SK-N-SH (cell line): ENCODE measurements at regions not wholly inside any gene's neighbourhood (a gene's known extent, or its start where the extent isn't known, plus 50 kb on each side); places are given as distances from the start of the nearest gene placed in this dataset.

Experiments used
- CTCF ChIA-PET: fragments of 300-600, 350-600 bp; formaldehyde crosslinking; extraction: SDS; loops from one replicate; lab custom pipeline; 2021; lab: Yijun Ruan, JAX
- POLR2A ChIA-PET: fragments of 350-600 bp; sonication (Branson Sonifier 250); formaldehyde crosslinking; extraction: SDS; loops from one replicate; lab custom pipeline; 2020; ENCODE audit warnings: antibody characterized with exemption, inconsistent platforms; lab: Yijun Ruan, JAX
- DNase-seq: peaks from one replicate; pipeline ENCODE4 v3.0.0; 2012
- H2AFZ ChIP-seq: fragments of 200-600 bp; sonication (generic); 2 replicates; pipeline ENCODE4 v1.8.1; 2016; ENCODE audit warnings: antibody characterized with exemption, mild to moderate bottlenecking, low read depth
- H3F3A ChIP-seq: fragments of 200-600 bp; sonication (generic); replicated peaks from 2 replicates; pipeline ENCODE3; 2016; ENCODE audit warnings: antibody characterized with exemption, mild to moderate bottlenecking; ENCODE audit not compliant: insufficient read depth
- H3K27ac ChIP-seq, 2 experiments: fragments of 200-500 bp in 1 of 2; fragments of 200-600 bp in 1 of 2; sonication (Bioruptor generic) in 1 of 2; sonication (generic), shearing (Covaris generic) in 1 of 2; 2 replicates each; pipeline versions ENCODE4 v1.5.1 to v1.6.1; 2014 to 2016; ENCODE audit warnings: low read depth in 2 of 2, inconsistent platforms in 1 of 2, low read length in 1 of 2, mild to moderate bottlenecking in 1 of 2, mixed read lengths in 1 of 2
- H3K27me3 ChIP-seq: fragments of 200-600 bp; sonication (generic), shearing (Covaris generic); 2 replicates; pipeline ENCODE4 v1.6.1; 2016; ENCODE audit warnings: mixed run types; ENCODE audit not compliant: insufficient read depth
- H3K36me3 ChIP-seq, 2 experiments: fragments of 200-500 bp in 1 of 2; fragments of 200-600 bp in 1 of 2; sonication (Bioruptor generic) in 1 of 2; sonication (generic) in 1 of 2; replicated peaks in 1 of 2; 2 replicates each; pipeline versions ENCODE3 to v1.5.1; 2014 to 2016; ENCODE audit warnings: low read length in 1 of 2, mild to moderate bottlenecking in 1 of 2; ENCODE audit not compliant: insufficient read depth in 2 of 2, control insufficient read depth in 1 of 2
- H3K4me1 ChIP-seq, 2 experiments: fragments of 200-500 bp in 1 of 2; fragments of 200-600 bp in 1 of 2; sonication (Bioruptor generic) in 1 of 2; sonication (generic), shearing (Covaris generic) in 1 of 2; 2 replicates each; pipeline versions ENCODE4 v1.5.1 to v1.6.1; 2014 to 2016; ENCODE audit warnings: low read depth in 1 of 2, low read length in 1 of 2, mixed run types in 1 of 2; ENCODE audit not compliant: insufficient read depth in 2 of 2, control insufficient read depth in 1 of 2
- H3K4me2 ChIP-seq: fragments of 200-600 bp; sonication (generic), shearing (Covaris generic); 2 replicates; pipeline ENCODE4 v1.6.1; 2017; ENCODE audit warnings: mixed run types
- H3K4me3 ChIP-seq, 2 experiments: fragments of 200-500 bp in 1 of 2; fragments of 200-600 bp in 1 of 2; sonication (Bioruptor generic) in 1 of 2; sonication (generic), shearing (Covaris generic) in 1 of 2; 2 replicates each; pipeline versions ENCODE4 v1.5.1 to v1.8.1; 2014 to 2016; ENCODE audit warnings: low read depth in 2 of 2, inconsistent platforms in 1 of 2, low read length in 1 of 2, mild to moderate bottlenecking in 1 of 2, mixed read lengths in 1 of 2, moderate library complexity in 1 of 2
- H3K79me2 ChIP-seq: fragments of 200-600 bp; sonication (generic); 2 replicates; pipeline ENCODE4 v1.8.1; 2017; ENCODE audit warnings: mild to moderate bottlenecking; ENCODE audit not compliant: insufficient read depth
- H3K9ac ChIP-seq: fragments of 200-600 bp; sonication (generic); 2 replicates; pipeline ENCODE4 v1.6.1; 2017; ENCODE audit warnings: mixed run types
- H3K9me2 ChIP-seq: fragments of 200-600 bp; sonication (generic); 2 replicates; pipeline ENCODE4 v1.6.1; 2017; ENCODE audit warnings: mixed run types
- H3K9me3 ChIP-seq: fragments of 200-600 bp; sonication (generic); 2 replicates; pipeline ENCODE4 v1.6.1; 2017; ENCODE audit warnings: mixed run types, mild to moderate bottlenecking, moderate library complexity
- H4K20me1 ChIP-seq: fragments of 200-600 bp; sonication (generic); 2 replicates; pipeline ENCODE4 v1.6.1; 2017; ENCODE audit warnings: mild to moderate bottlenecking, mixed run types; ENCODE audit not compliant: insufficient read depth
- CHD2 ChIP-seq: fragments of 150-350 bp; IDR thresholded peaks from 2 replicates; pipeline ENCODE4 v1.6.1; 2018; ENCODE audit warnings: low read length; ENCODE audit not compliant: partially characterized antibody
- CTCF ChIP-seq: fragments of 200-600 bp; sonication (generic); IDR thresholded peaks from 2 replicates; pipeline ENCODE4 v1.6.1; 2017; ENCODE audit warnings: antibody characterized with exemption, mild to moderate bottlenecking, moderate library complexity
- EP300 ChIP-seq, 2 experiments: IDR thresholded peaks; 2 replicates each; pipeline versions ENCODE4 v1.4.0 to v1.6.1; 2012; ENCODE audit warnings: borderline replicate concordance in 1 of 2, low read depth in 1 of 2, low read length in 1 of 2
- FOSL2 ChIP-seq: IDR thresholded peaks from 2 replicates; pipeline ENCODE4 v1.4.0; 2012; ENCODE audit warnings: low read depth, mild to moderate bottlenecking, moderate library complexity, borderline replicate concordance
- FOXM1 ChIP-seq: IDR thresholded peaks from 2 replicates; pipeline ENCODE4 v1.4.0; 2012; ENCODE audit warnings: low read depth, mild to moderate bottlenecking
- GABPA ChIP-seq: IDR thresholded peaks from 2 replicates; pipeline ENCODE4 v1.4.0; 2012; ENCODE audit warnings: low read depth, mild to moderate bottlenecking
- NFIC ChIP-seq: IDR thresholded peaks from 2 replicates; pipeline ENCODE4 v1.4.0; 2012; ENCODE audit warnings: borderline replicate concordance
- NRF1 ChIP-seq: IDR thresholded peaks from 2 replicates; pipeline ENCODE4 v1.6.1; 2012; ENCODE audit warnings: low read depth, mild to moderate bottlenecking, low read length
- RAD21 ChIP-seq: IDR thresholded peaks from 2 replicates; pipeline ENCODE4 v1.6.1; 2012; ENCODE audit warnings: mild to moderate bottlenecking, low read length
- REST ChIP-seq: IDR thresholded peaks from 2 replicates; pipeline ENCODE4 v1.6.1; 2012; ENCODE audit warnings: mild to moderate bottlenecking, low read depth, low read length, moderate library complexity
- RXRA ChIP-seq: IDR thresholded peaks from 2 replicates; pipeline ENCODE4 v1.4.0; 2012; ENCODE audit warnings: low read depth, mild to moderate bottlenecking, borderline replicate concordance
- SMC3 ChIP-seq: IDR thresholded peaks from 2 replicates; pipeline ENCODE4 v1.6.1; 2012; ENCODE audit warnings: low read depth, low read length, improper control_type of control experiment
- YY1 ChIP-seq: IDR thresholded peaks from 2 replicates; pipeline ENCODE4 v1.4.0; 2012; ENCODE audit warnings: low read depth, mild to moderate bottlenecking
- whole genome bisulfite sequencing: methylation state at CpG from one replicate; pipeline ENCODE4 v1.1.6; 2017; ENCODE audit warnings: low lambda C conversion rate; 5-methylcytosine and 5-hydroxymethylcytosine counted together
- TF ChIP-seq, protein P1 (sequence below): fragments of 150-350 bp; IDR thresholded peaks from 2 replicates; pipeline ENCODE4 v1.6.1; 2016; ENCODE audit warnings: mild to moderate bottlenecking, low read depth, low read length

- ChIA-PET POLR2A (no interaction called here), CTCF (interaction anchor here (1.0 kb wide), 1 partner anchor 19 kb away, joined by 3 read pairs; no protein-coding TSS in a partner anchor)
- Histone ChIP-seq H3K36me3 (no peaks in the 10 kb centered on the region), H3K9me3 (no peaks in the 10 kb centered on the region), H3K9ac (no peak overlapping the region), H3K4me3 (no peak overlapping the region), H3F3A (peaks cover 4% of the 10 kb centered on the region), H3K4me2 (no peak overlapping the region), H3K79me2 (no peaks in the 10 kb centered on the region), H3K27me3 (no peaks in the 10 kb centered on the region), H3K27ac (no peak overlapping the region), H3K4me1 (peaks cover 3 to 10% of the 10 kb centered on the region in 2 experiments; a peak in 1 of 4 replicates), H3K9me2 (no peaks in the 10 kb centered on the region), H4K20me1 (no peaks in the 10 kb centered on the region), H2AFZ (no peak overlapping the region)
- 68% methylated on average over 4 of the region's 4 CpGs for WGBS
- no peak for TF ChIP-seq RXRA
- no peak for TF ChIP-seq CHD2
- TF ChIP-seq SMC3 = no peak
- TF ChIP-seq EP300 (IDR thresholded peaks at IDR 0.05; ENCODE audit: borderline replicate concordance in 1 of 2, low read depth in 1 of 2, low read length in 1 of 2) = no peak
- TF ChIP-seq NRF1 = no peak
- no peak for TF ChIP-seq NFIC
- no peak for TF ChIP-seq GABPA
- TF ChIP-seq REST = no peak
- TF ChIP-seq, protein P1, sequence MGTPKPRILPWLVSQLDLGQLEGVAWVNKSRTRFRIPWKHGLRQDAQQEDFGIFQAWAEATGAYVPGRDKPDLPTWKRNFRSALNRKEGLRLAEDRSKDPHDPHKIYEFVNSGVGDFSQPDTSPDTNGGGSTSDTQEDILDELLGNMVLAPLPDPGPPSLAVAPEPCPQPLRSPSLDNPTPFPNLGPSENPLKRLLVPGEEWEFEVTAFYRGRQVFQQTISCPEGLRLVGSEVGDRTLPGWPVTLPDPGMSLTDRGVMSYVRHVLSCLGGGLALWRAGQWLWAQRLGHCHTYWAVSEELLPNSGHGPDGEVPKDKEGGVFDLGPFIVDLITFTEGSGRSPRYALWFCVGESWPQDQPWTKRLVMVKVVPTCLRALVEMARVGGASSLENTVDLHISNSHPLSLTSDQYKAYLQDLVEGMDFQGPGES = no peak
- TF ChIP-seq RAD21 = no peak
- TF ChIP-seq CTCF = no peak
- TF ChIP-seq FOXM1 = no peak
- TF ChIP-seq FOSL2 = no peak
- no peak for TF ChIP-seq YY1
- DNase-seq = no peak
Observed at GRCh38 chr22:27507935-27508526, 293.5 kb downstream of the MN1 start.
